ENCODE measurements at regions not wholly inside any gene's neighbourhood (a gene's known extent, or its start where the extent isn't known, plus 50 kb on each side); places are given as distances from the start of the nearest gene placed in this dataset.
A peak's percentile ranks its signal among the peaks of the same experiment; 100 is the strongest.

DNA sequence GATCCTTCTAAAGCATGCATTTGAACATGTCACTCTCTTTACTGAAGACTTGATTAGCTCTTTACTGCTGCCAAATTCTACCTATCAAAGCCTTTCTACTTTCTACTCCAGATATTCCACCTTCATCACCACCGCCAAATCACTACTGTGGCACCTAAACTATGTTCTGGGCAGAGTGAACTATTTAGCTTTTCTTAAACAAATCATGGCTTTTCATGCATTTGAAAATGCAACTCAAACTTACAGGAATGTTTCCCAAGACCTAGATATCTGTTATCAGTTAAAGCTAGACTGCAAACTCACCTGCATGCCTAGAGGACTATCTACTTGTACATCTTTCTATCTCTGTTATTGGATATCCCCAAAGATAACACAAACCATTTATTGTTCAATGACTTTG is 109.3 kb downstream of the MAFB start:
- Histone ChIP-seq H3K9ac (ENCODE audit: insufficient read depth, low read length, poor library complexity, severe bottlenecking) (no peak overlapping the region), H3K4me3 (replicated peaks in 1 of 3; ENCODE audit: low read depth in 2 of 3, low read length in 3 of 3) (no peak overlapping the region), H2AFZ (ENCODE audit: insufficient read depth, low read depth, low read length, poor library complexity, severe bottlenecking) (no peak overlapping the region), H3K27ac (ENCODE audit: low read depth in 1 of 2, low read length in 2 of 2) (no peak overlapping the region), H3K4me2 (replicated peaks; ENCODE audit: extremely low read depth, low read length, poor library complexity, severe bottlenecking) (no peak overlapping the region), H3K79me2 (ENCODE audit: insufficient read depth, low read length) (no peaks in the 10 kb centered on the region), H3K9me3 (replicated peaks in 1 of 2; ENCODE audit: control insufficient read depth in 1 of 2, insufficient read depth in 1 of 2, low read length in 2 of 2) (no peaks in the 10 kb centered on the region), H3K36me3 (replicated peaks in 1 of 2; ENCODE audit: control insufficient read depth in 1 of 2, insufficient read depth in 2 of 2, low read length in 2 of 2) (no peaks in the 10 kb centered on the region), H3K4me1 (ENCODE audit: control insufficient read depth in 1 of 2, insufficient read depth in 2 of 2, low read length in 2 of 2) (peaks cover 41 to 42% of the 10 kb centered on the region in 2 donors), H3K27me3 (ENCODE audit: control insufficient read depth in 2 of 2, insufficient read depth in 2 of 2, low read length in 2 of 2) (no peaks in the 10 kb centered on the region), H4K20me1 (ENCODE audit: insufficient read depth, low read length) (no peaks in the 10 kb centered on the region)
- H3K4me3 Mint-ChIP-seq = no peak overlapping the region
- H3K4me1 Mint-ChIP-seq = peaks cover 46% of the 10 kb centered on the region
- peaks cover 6 to 29% (median 13%) of the 10 kb centered on the region in 3 donors for H3K27me3 Mint-ChIP-seq (ENCODE audit: low read depth in 3 of 3)
- no peaks in the 10 kb centered on the region for H3K9me3 Mint-ChIP-seq
- intact Hi-C loops (cut with micrococcal nuclease) = loop anchor here (10.0 kb wide), 3 partner anchors 55 to 175 kb away; partner anchors contain the start of gene MAFB (in 1 of the 2)
- H3K36me3 Mint-ChIP-seq = peaks cover 0 to 14% of the 10 kb centered on the region in 2 donors
- no peak overlapping the region for H3K27ac Mint-ChIP-seq
- no peak for DNase-seq
- WGBS (ENCODE audit: insufficient coverage) = 100% methylated on average over 1 of the region's 1 CpG
- TF ChIP-seq, protein P1, sequence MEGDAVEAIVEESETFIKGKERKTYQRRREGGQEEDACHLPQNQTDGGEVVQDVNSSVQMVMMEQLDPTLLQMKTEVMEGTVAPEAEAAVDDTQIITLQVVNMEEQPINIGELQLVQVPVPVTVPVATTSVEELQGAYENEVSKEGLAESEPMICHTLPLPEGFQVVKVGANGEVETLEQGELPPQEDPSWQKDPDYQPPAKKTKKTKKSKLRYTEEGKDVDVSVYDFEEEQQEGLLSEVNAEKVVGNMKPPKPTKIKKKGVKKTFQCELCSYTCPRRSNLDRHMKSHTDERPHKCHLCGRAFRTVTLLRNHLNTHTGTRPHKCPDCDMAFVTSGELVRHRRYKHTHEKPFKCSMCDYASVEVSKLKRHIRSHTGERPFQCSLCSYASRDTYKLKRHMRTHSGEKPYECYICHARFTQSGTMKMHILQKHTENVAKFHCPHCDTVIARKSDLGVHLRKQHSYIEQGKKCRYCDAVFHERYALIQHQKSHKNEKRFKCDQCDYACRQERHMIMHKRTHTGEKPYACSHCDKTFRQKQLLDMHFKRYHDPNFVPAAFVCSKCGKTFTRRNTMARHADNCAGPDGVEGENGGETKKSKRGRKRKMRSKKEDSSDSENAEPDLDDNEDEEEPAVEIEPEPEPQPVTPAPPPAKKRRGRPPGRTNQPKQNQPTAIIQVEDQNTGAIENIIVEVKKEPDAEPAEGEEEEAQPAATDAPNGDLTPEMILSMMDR (IDR thresholded peaks at IDR 0.05) = no peak

DNA sequence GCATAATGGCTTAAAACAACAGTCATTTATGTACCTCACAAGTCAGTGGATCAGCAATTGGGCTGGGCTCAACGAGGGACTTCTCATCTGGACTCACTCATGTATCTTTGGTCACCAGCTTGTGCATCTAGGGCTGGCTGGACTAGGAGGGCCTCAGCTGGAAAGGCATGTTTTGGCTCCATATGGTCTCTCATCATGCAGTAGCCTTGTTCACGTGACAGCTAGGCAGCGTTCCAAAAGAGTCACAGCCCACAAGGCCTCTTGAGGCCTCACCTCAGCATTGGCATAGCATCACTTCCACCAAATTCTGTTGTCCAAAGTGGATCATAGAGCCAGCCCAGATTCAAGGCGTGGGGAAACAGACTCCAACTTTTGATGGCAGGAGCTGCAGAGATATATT is 110.1 kb downstream of the MAFB start:
- H3K9me3 ChIP-seq (replicated peaks in 1 of 2; ENCODE audit: control insufficient read depth in 1 of 2, insufficient read depth in 1 of 2, low read length in 2 of 2) = no peaks in the 10 kb centered on the region
- H3K9ac ChIP-seq (ENCODE audit: insufficient read depth, low read length, poor library complexity, severe bottlenecking) = no peak overlapping the region
- no peak overlapping the region for H3K4me3 ChIP-seq (replicated peaks in 1 of 3; ENCODE audit: low read depth in 2 of 3, low read length in 3 of 3)
- H2AFZ ChIP-seq (ENCODE audit: insufficient read depth, low read depth, low read length, poor library complexity, severe bottlenecking) = no peak overlapping the region
- Mint-ChIP-seq H3K27me3 (ENCODE audit: low read depth in 3 of 3) (peaks cover 6 to 26% (median 13%) of the 10 kb centered on the region in 3 donors), H3K4me1 (peaks cover 43% of the 10 kb centered on the region), H3K36me3 (peaks cover 0 to 14% of the 10 kb centered on the region in 2 donors), H3K27ac (peak overlapping the region in 1 of 7 donors; percentile 15), H3K9me3 (peaks cover 0 to 4% (median 0%) of the 10 kb centered on the region in 7 donors), H3K4me3 (no peak overlapping the region)
- no peaks in the 10 kb centered on the region for H3K79me2 ChIP-seq (ENCODE audit: insufficient read depth, low read length)
- peaks cover 35 to 36% of the 10 kb centered on the region in 2 donors for H3K4me1 ChIP-seq (ENCODE audit: control insufficient read depth in 1 of 2, insufficient read depth in 2 of 2, low read length in 2 of 2)
- TF ChIP-seq, protein P1 (IDR thresholded peaks at IDR 0.05) = no peak
- intact Hi-C loops (cut with micrococcal nuclease) = loop anchor here (10.0 kb wide), 2 partner anchors 106 to 176 kb away; partner anchors contain the start of gene MAFB (in 1 of the 2)
- no peak overlapping the region for H3K4me2 ChIP-seq (replicated peaks; ENCODE audit: extremely low read depth, low read length, poor library complexity, severe bottlenecking)
- H3K27me3 ChIP-seq (ENCODE audit: control insufficient read depth in 2 of 2, insufficient read depth in 2 of 2, low read length in 2 of 2) = no peaks in the 10 kb centered on the region
- no peaks in the 10 kb centered on the region for H3K36me3 ChIP-seq (replicated peaks in 1 of 2; ENCODE audit: control insufficient read depth in 1 of 2, insufficient read depth in 2 of 2, low read length in 2 of 2)
- no peaks in the 10 kb centered on the region for H4K20me1 ChIP-seq (ENCODE audit: insufficient read depth, low read length)
- WGBS (ENCODE audit: insufficient coverage) = 96% methylated on average over 2 of the region's 4 CpGs
- no peak for DNase-seq
- H3K27ac ChIP-seq (ENCODE audit: low read depth in 1 of 2, low read length in 2 of 2) = no peak overlapping the region
